ENCODE measurements at regions not wholly inside any gene's neighbourhood (a gene's known extent, or its start where the extent isn't known, plus 50 kb on each side); places are given as distances from the start of the nearest gene placed in this dataset.

DNA sequence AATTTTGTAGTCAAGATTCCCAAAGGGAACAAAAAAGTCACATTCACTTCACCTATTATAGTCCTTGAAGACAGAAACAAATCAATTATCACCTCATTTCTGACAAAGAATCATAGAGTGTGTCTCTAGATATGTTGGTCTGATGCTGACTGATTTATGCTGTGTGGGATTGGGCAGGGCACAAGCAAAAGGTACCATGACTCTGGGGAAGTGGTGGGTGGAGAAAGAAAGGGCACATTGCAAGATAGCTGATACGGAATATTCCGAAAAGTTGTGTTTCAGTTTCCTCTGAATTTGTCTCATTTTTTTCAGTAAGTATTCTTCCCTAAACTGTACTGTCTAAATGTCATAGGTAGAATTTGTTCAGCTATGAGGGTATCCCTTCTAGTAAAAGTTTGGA lies 268.0 kb downstream of the MREG start:
- no peak overlapping the region for H3K4me2 ChIP-seq (ENCODE audit: insufficient read depth in 1 of 2, low read depth in 2 of 2, low read length in 2 of 2)
- H3K4me3 ChIP-seq (ENCODE audit: extremely low read depth in 1 of 4, insufficient read depth in 2 of 4, low read depth in 3 of 4, low read length in 4 of 4), result no peak overlapping the region
- H3K79me1 ChIP-seq (ENCODE audit: low read depth, low read length), result no peaks in the 10 kb centered on the region
- no peaks in the 10 kb centered on the region for H3K4me1 ChIP-seq (replicated peaks in 1 of 4; ENCODE audit: control insufficient read depth in 3 of 4, insufficient read depth in 4 of 4, low read length in 3 of 4)
- no peak overlapping the region for H4K91ac ChIP-seq (replicated peaks; ENCODE audit: insufficient read length, low read length)
- H3K23me2 ChIP-seq (ENCODE audit: low read depth, low read length), result no peaks in the 10 kb centered on the region
- H3K23ac ChIP-seq (ENCODE audit: insufficient read length), result no peak overlapping the region
- no peak overlapping the region for H3K9ac ChIP-seq (replicated peaks in 1 of 4; ENCODE audit: extremely low read depth in 1 of 4, low read depth in 3 of 4, low read length in 3 of 4)
- TF ChIP-seq CTCF (IDR thresholded peaks at IDR 0.05; ENCODE audit: control extremely low read depth in 1 of 3, insufficient read depth in 1 of 3, low read depth in 1 of 3, low read length in 3 of 3), result no peak
- no peak overlapping the region for H3K56ac ChIP-seq (replicated peaks; ENCODE audit: insufficient read length, low read depth, low read length)
- H2BK120ac ChIP-seq (replicated peaks; ENCODE audit: low read depth, low read length), result no peak overlapping the region
- ChIA-PET CTCF (ENCODE audit: partially characterized antibody) (interaction anchor here (0.6 kb wide), 1 partner anchor 168 kb away, joined by 3 read pairs; no protein-coding TSS in a partner anchor), POLR2A (ENCODE audit: partially characterized antibody) (no interaction called here)
- no peaks in the 10 kb centered on the region for H4K20me1 ChIP-seq (replicated peaks in 1 of 2; ENCODE audit: control insufficient read depth in 1 of 2, insufficient read depth in 2 of 2, low read length in 2 of 2)
- H2BK5ac ChIP-seq (ENCODE audit: low read depth, low read length), result no peak overlapping the region
- H3K4ac ChIP-seq (replicated peaks; ENCODE audit: insufficient read length, low read depth, low read length), result no peak overlapping the region
- H3K14ac ChIP-seq (ENCODE audit: insufficient read length), result no peak overlapping the region
- H2BK20ac ChIP-seq (ENCODE audit: low read length), result no peak overlapping the region
- DNase-seq (ENCODE audit: low read depth in 1 of 2, low spot score in 2 of 2) (no peak), FAIRE-seq (no peak)
- H3K27me3 ChIP-seq (replicated peaks in 1 of 4; ENCODE audit: control insufficient read depth in 3 of 4, extremely low read depth in 1 of 4, insufficient read depth in 3 of 4, low read length in 3 of 4), result no peaks in the 10 kb centered on the region
- WGBS, 2 experiments (ENCODE audit: extremely low coverage in 1 of 2, insufficient coverage in 1 of 2, insufficient read length in 1 of 2, insufficient replicate concordance in 2 of 2, low coverage in 1 of 2, low lambda C conversion rate in 2 of 2, missing lambda C conversion rate in 1 of 2), result 83% methylated on average over 2 of the region's 2 CpGs; no CpG with 5 or more reads in 1 of the 2 experiments
- no peak overlapping the region for H2AFZ ChIP-seq (ENCODE audit: low read length)
- H3K18ac ChIP-seq (ENCODE audit: extremely low read depth, low read length), result no peak overlapping the region
- no peak overlapping the region for H2BK12ac ChIP-seq (ENCODE audit: low read depth, low read length)
- no peak overlapping the region for H2AK5ac ChIP-seq (ENCODE audit: low read depth, low read length)
- H3K79me2 ChIP-seq (ENCODE audit: control insufficient read depth in 1 of 2, insufficient read depth in 2 of 2, low read length in 2 of 2), result no peaks in the 10 kb centered on the region
- H3K36me3 ChIP-seq (ENCODE audit: control insufficient read depth in 2 of 4, insufficient read depth in 4 of 4, low read length in 3 of 4), result no peaks in the 10 kb centered on the region
- no peak overlapping the region for H4K5ac ChIP-seq (ENCODE audit: insufficient read length, low read depth, low read length)
- no peak overlapping the region for H4K8ac ChIP-seq (ENCODE audit: extremely low read depth, insufficient read depth, low read length)
- H3K9me3 ChIP-seq (ENCODE audit: insufficient read depth in 2 of 2, low read depth in 1 of 2, low read length in 1 of 2), result no peaks in the 10 kb centered on the region
- H3K27ac ChIP-seq (ENCODE audit: low read depth, low read length), result no peak overlapping the region
- no peak overlapping the region for H2BK15ac ChIP-seq (ENCODE audit: low read length)

Data from H1 (cell line).